Adipocyte (in vitro differentiated cells): ENCODE measurements at regions not wholly inside any gene's neighbourhood (a gene's known extent, or its start where the extent isn't known, plus 50 kb on each side); places are given as distances from the start of the nearest gene placed in this dataset.

Experiments
- DNase-seq: peaks from one replicate; pipeline ENCODE4 v3.0.0-alpha.2; 2015; ENCODE audit warnings: low read depth
- H3K27me3 ChIP-seq: replicated peaks from 2 replicates; pipeline ENCODE4 v1.7.0; 2013; ENCODE audit warnings: mild to moderate bottlenecking, low read length, moderate library complexity; ENCODE audit not compliant: control insufficient read depth, insufficient read depth
- H3K36me3 ChIP-seq: 2 replicates; pipeline ENCODE4 v1.7.0; 2013; ENCODE audit warnings: low read length, mild to moderate bottlenecking, moderate library complexity; ENCODE audit not compliant: control insufficient read depth, insufficient read depth, severe bottlenecking
- H3K4me1 ChIP-seq: 2 replicates; pipeline ENCODE4 v1.7.0; 2013; ENCODE audit warnings: mild to moderate bottlenecking, low read length, moderate library complexity; ENCODE audit not compliant: control insufficient read depth, insufficient read depth
- H3K4me3 ChIP-seq: 2 replicates; pipeline ENCODE4 v1.7.0; 2013; ENCODE audit warnings: mild to moderate bottlenecking, low read length, moderate library complexity
- H3K9ac ChIP-seq: 2 replicates; pipeline ENCODE4 v1.7.0; 2013; ENCODE audit warnings: mild to moderate bottlenecking, low read length, moderate library complexity
- H3K9me3 ChIP-seq: 2 replicates; pipeline ENCODE4 v1.7.0; 2013; ENCODE audit warnings: mild to moderate bottlenecking, low read length, moderate library complexity; ENCODE audit not compliant: control insufficient read depth

GRCh38 chr13:30140973-30141372 is 166.4 kb downstream of the KATNAL1 start:
- H3K4me1 ChIP-seq, result peaks cover 30% of the 10 kb centered on the region
- H3K9ac ChIP-seq, result no peak overlapping the region
- H3K27me3 ChIP-seq, result no peaks in the 10 kb centered on the region
- peaks cover 5% of the 10 kb centered on the region for H3K9me3 ChIP-seq
- H3K36me3 ChIP-seq, result no peaks in the 10 kb centered on the region
- DNase-seq, result no peak
- H3K4me3 ChIP-seq, result no peak overlapping the region

DNA sequence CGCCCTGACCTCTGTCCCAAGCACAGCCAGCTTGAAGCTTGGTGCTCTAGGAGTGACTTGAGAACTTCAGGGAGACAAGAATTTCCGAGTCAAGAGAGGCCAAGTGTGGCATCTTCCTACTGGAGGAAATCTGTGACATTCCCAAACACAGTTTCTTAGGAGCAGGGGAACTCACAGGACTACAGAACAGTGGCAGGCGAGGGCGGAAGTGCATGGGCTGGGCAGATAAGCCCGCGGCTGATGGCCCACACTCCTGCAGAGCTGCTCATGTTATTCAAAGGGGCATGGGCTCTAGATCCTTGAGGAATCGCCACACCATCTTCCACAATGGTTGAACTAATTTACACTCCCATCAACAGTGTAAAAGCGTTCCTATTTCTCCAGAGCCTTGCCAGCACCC is 168.8 kb downstream of the KATNAL1 start:
- no peak for DNase-seq
- no peaks in the 10 kb centered on the region for H3K36me3 ChIP-seq
- no peaks in the 10 kb centered on the region for H3K9me3 ChIP-seq
- peaks cover 38% of the 10 kb centered on the region for H3K4me1 ChIP-seq
- no peaks in the 10 kb centered on the region for H3K27me3 ChIP-seq
- H3K9ac ChIP-seq, result no peak overlapping the region
- no peak overlapping the region for H3K4me3 ChIP-seq

DNA sequence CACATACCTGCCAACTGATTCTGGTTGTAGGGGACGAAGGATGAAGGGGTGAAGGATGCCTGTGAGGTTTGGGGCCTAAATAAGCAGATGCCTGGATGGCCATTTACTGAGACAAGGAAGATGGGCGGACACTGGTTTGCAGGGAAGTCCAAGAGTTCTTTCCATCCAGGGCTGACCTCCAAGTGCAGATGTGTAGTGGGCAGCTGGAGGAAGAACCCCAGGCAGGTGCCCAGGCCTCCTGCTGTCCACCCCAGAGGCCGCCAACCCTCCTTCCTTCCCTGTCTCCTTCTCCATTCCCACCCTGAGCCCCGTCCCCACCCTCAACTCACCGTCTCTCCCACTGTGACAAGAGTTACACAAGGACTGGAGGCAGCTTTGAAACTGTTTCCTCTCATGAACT is 171.5 kb downstream of the KATNAL1 start:
- Histone ChIP-seq H3K4me1 (peaks cover 26% of the 10 kb centered on the region), H3K4me3 (no peak overlapping the region)
- DNase-seq, result no peak

GRCh38 chr13:30135351-30135750 is 172.0 kb downstream of the KATNAL1 start:
- Histone ChIP-seq H3K4me1 (peaks cover 26% of the 10 kb centered on the region), H3K36me3 (no peaks in the 10 kb centered on the region), H3K4me3 (no peak overlapping the region), H3K9me3 (no peaks in the 10 kb centered on the region), H3K27me3 (no peaks in the 10 kb centered on the region), H3K9ac (no peak overlapping the region)
- DNase-seq, result no peak

More for the DNA sequence above, 171.5 kb downstream of the KATNAL1 start:
- Histone ChIP-seq H3K9ac (no peak overlapping the region), H3K36me3 (no peaks in the 10 kb centered on the region), H3K9me3 (no peaks in the 10 kb centered on the region), H3K27me3 (no peaks in the 10 kb centered on the region)

DNA sequence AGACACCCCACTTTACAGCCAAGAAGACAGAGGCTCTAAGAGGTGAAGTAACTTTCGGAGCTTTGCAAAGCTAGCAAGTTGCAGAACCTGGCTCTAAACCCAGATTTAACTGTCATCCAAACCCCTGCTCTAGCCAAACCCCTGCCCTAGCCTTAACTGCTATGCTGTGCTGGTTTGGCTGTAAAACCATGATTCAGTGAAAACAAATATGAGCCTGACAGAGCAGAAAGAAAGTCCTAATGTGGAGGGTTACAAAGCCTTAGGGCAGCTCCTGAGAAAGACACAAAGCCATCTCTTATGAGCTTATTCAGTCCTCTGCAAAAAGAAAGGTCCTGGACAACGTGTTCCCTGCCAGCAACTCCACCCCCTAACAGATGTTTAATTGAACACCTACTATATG is 172.8 kb downstream of the KATNAL1 start:
- peak overlapping the region; percentile 49 for H3K9ac ChIP-seq
- H3K4me3 ChIP-seq, result no peak overlapping the region
- peaks cover 26% of the 10 kb centered on the region for H3K4me1 ChIP-seq
- H3K27me3 ChIP-seq, result no peaks in the 10 kb centered on the region
- DNase-seq, result no peak
- H3K9me3 ChIP-seq, result no peaks in the 10 kb centered on the region
- no peaks in the 10 kb centered on the region for H3K36me3 ChIP-seq

DNA sequence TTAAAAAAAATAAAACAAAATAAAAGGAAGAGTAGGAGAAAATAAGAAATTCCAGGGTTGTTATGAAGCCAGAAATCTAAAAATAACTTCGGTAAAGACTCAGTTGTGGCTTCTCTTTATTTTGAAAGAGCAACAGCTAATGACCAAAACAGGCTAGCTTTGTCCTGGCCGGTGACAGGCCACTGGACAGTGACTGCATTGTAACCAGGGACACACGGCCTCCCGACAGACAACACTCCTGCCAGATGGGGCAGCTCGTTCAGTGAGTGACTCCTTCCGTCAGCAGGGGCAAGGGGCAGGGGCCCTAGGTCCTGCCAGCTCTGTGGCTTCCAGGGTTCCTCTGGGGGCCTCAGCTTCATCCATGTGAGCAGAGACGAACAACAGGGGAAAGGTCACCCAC is 173.4 kb downstream of the KATNAL1 start:
- peak overlapping the region; percentile 35 for H3K4me3 ChIP-seq
- peak overlapping the region; percentile 49 for H3K9ac ChIP-seq
- H3K9me3 ChIP-seq, result no peaks in the 10 kb centered on the region
- H3K4me1 ChIP-seq, result peaks cover 26% of the 10 kb centered on the region
- no peak for DNase-seq
- no peaks in the 10 kb centered on the region for H3K27me3 ChIP-seq
- H3K36me3 ChIP-seq, result no peaks in the 10 kb centered on the region

DNA sequence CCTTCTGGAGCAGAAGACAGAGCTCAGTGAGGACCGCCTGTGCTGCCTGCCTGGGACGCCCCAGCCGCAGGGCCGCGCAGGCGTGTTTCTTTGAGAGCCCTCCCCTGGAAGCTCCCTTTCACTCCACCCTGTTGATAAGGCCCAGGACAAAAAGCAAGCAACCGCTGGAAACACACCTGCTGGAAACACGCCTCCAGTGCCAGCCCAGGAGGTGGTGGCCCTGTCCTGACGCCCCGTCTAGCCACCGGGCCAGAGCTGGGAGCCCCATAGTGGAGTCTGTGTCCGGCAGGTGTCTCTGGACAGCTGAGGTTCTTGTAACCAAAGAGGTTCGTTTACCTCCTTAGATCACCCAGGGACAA is 173.8 kb downstream of the KATNAL1 start:
- no peak for DNase-seq
- no peak overlapping the region for H3K9ac ChIP-seq
- peak overlapping the region; percentile 35 for H3K4me3 ChIP-seq
- H3K36me3 ChIP-seq, result no peaks in the 10 kb centered on the region
- H3K4me1 ChIP-seq, result peaks cover 26% of the 10 kb centered on the region
- no peaks in the 10 kb centered on the region for H3K9me3 ChIP-seq
- H3K27me3 ChIP-seq, result no peaks in the 10 kb centered on the region

GRCh38 chr13:30132623-30133553 is 174.5 kb downstream of the KATNAL1 start:
- Histone ChIP-seq H3K4me1 (peaks cover 26% of the 10 kb centered on the region), H3K4me3 (no peak overlapping the region), H3K9ac (no peak overlapping the region), H3K36me3 (no peaks in the 10 kb centered on the region), H3K27me3 (no peaks in the 10 kb centered on the region), H3K9me3 (no peaks in the 10 kb centered on the region)
- DNase-seq, result peak; percentile 98

- Histone ChIP-seq H3K27me3 (no peaks in the 10 kb centered on the region), H3K9me3 (no peaks in the 10 kb centered on the region)
Measured at GRCh38 chr13:30129411-30129810, 177.9 kb downstream of the KATNAL1 start.

GRCh38 chr13:30128591-30128990 is 178.8 kb downstream of the KATNAL1 start:
- no peak for DNase-seq
- Histone ChIP-seq H3K4me1 (peaks cover 29% of the 10 kb centered on the region), H3K9me3 (no peaks in the 10 kb centered on the region), H3K9ac (no peak overlapping the region), H3K27me3 (no peaks in the 10 kb centered on the region), H3K36me3 (no peaks in the 10 kb centered on the region), H3K4me3 (no peak overlapping the region)

More at GRCh38 chr13:30129411-30129810, 177.9 kb downstream of the KATNAL1 start:
- H3K9ac ChIP-seq, result no peak overlapping the region
- H3K36me3 ChIP-seq, result no peaks in the 10 kb centered on the region
- peaks cover 38% of the 10 kb centered on the region for H3K4me1 ChIP-seq
- H3K4me3 ChIP-seq, result no peak overlapping the region
- DNase-seq, result no peak

- Histone ChIP-seq H3K4me1 (peaks cover 24% of the 10 kb centered on the region), H3K27me3 (no peaks in the 10 kb centered on the region), H3K4me3 (no peak overlapping the region), H3K36me3 (no peaks in the 10 kb centered on the region), H3K9ac (no peak overlapping the region), H3K9me3 (no peaks in the 10 kb centered on the region)
- DNase-seq, result no peak
Measured at GRCh38 chr13:30128095-30128494, 179.3 kb downstream of the KATNAL1 start.
